LNCaP clone FGC (cell line): ENCODE measurements at regions not wholly inside any gene's neighbourhood (a gene's known extent, or its start where the extent isn't known, plus 50 kb on each side); places are given as distances from the start of the nearest gene placed in this dataset.

ENCODE experiments used
- DNase-seq: peaks from one replicate; pipeline ENCODE4 v3.0.0-alpha.2; 2011; ENCODE audit warnings: low read depth
- H3K4me3 ChIP-seq: 2 replicates; pipeline ENCODE4 v1.5.1; 2011; ENCODE audit warnings: mild to moderate bottlenecking, low read depth, low read length, control low read depth
- CTCF ChIP-seq: IDR thresholded peaks from 2 replicates; pipeline ENCODE4 v1.5.1; 2012; ENCODE audit warnings: mild to moderate bottlenecking; ENCODE audit not compliant: control insufficient read depth, insufficient read depth; ENCODE audit errors: extremely low read depth

- no peak overlapping the region for H3K4me3 ChIP-seq
- TF ChIP-seq CTCF, result no peak
- no peak for DNase-seq
Observed at GRCh38 chr18:10032331-10033015, 118.7 kb downstream of the VAPA start.

DNA sequence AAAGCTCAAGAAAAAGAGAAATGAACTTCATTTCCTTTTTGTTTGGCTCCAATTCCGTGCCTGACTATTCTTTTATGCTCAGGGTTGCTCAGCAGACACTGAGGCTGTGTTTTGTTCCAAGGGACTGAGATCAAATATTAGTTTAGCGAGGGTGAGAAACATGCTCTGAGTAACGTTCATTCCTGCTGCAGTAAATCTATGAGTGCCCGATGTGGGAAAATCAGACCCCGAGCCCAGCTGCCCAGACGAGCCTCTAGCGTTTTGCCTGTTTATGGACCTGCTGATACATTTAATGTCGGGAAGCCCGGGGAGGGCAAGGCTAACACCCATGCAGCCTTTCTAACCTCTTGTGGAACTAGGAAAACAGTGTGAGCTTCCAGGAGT lies 119.2 kb downstream of the VAPA start:
- no peak overlapping the region for H3K4me3 ChIP-seq
- no peak for DNase-seq
- TF ChIP-seq CTCF, result no peak

DNA sequence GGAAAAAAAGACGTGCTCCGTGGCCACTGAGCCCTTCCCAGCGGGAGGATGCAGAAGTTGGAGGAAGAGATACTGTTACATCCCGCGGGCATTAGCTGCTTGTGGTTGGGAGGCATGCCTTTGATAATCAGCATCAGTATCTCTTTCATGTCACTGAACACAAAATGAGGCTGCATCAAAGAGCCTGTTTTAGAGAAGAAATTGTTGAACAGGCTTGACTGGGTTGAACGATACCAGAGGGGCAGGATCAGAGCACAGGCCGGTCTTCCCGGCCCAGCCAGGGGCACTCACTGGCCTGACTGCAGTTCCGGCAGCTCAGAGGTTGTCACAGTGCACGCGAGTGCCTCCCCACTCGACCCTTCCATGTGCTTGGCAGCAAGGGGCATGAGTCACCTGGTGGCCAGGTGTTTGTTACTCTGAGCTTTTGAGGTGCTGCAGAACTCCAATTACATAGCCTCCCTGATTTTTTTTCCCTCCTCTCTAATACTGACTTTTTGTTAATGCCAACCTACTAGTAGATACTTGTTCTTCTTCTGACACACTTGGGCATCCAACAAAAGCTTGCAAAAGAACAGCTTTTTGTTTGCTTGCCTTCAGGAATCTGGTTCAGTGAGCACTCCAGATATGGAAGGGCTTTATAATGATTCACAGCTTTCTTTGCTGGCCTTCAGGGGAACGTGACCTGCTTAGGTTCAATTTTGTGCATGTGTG lies 121.6 kb downstream of the VAPA start:
- no peak overlapping the region for H3K4me3 ChIP-seq
- no peak for DNase-seq
- no peak for TF ChIP-seq CTCF

DNA sequence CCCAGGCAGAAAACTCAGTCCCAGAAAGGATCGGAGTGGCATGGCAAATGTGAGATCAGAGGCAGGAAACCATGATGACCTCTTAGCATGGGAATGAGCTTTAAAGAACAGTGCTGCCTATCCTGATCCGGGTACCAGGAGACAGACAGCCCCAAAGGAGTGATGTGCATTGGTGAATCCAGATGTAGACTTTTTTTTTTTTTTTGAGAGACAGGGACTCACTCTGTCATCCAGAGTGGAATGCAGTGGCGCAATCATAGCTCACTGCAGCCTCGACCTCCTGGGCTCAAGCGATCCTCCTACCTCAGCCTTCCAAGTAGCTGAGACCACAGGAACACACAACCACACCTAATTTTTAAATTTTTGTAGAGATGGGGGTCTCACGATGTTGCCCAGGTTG lies 122.7 kb downstream of the VAPA start:
- H3K4me3 ChIP-seq, result no peak overlapping the region
- TF ChIP-seq CTCF, result no peak
- no peak for DNase-seq

DNA sequence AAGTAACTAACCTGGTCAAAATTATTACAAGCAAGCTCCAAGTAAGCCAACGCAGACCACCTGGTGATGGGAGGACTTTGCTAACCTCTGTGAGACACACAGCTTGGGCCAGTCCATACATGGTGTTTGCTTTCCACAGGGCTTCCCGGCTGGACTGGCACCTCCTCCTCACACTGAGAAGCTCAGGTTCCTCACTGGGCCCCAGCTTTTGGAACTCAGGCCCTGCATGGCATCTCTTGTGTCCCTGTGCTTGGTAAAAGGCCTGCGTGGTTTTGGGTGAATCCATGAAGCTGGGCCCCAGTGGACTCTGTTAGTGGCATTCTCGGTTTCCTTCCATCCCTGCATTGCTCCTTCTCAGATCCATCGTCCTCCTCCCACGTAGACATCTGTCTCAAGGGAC lies 123.4 kb downstream of the VAPA start:
- H3K4me3 ChIP-seq, result no peak overlapping the region
- DNase-seq, result no peak
- no peak for TF ChIP-seq CTCF

DNA sequence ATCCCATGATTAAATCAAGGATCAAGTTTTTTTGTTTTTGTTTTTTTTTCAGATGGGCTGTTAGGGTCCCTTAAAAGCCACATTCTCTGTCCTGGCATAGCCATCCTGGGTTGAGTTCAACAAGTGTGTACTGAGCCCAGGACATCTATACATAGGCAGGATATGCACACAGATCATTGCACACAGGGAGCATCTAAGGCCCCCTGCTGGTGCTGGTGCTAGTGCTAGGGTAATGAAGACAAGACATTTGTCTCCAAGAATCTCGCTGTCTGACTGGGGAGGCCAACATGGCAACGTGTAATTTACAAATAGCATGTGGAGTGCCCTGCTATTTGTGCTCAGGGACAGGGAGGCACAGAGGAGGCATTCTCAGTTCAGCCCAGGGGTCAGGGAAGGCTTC lies 124.5 kb downstream of the VAPA start:
- no peak for DNase-seq
- no peak overlapping the region for H3K4me3 ChIP-seq
- TF ChIP-seq CTCF, result no peak

- DNase-seq, result no peak
- TF ChIP-seq CTCF, result no peak
- H3K4me3 ChIP-seq, result no peak overlapping the region
Observed at GRCh38 chr18:10040287-10041011, 126.6 kb downstream of the VAPA start.
